ENCODE measurements at regions not wholly inside any gene's neighbourhood (a gene's known extent, or its start where the extent isn't known, plus 50 kb on each side); places are given as distances from the start of the nearest gene placed in this dataset.

DNA sequence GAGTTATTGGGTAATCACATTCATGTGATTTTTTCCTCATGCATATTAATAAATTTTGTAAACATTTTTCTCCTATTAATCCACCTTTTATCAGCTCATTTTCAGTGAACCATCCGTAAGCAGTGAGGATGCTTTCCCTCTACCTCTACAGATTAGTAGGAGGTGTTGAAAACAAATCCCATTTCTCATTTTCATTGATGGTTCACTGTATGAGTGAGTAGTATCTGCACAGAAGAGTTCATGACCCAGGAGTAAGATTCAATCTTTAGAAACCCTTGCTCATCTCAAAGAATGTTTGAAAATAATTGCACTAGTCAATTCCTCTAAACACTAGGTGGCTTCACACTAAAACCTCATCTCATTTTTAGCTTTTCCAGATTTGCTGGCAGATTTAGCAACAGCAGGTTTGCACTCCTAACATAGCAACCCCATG, 440.0 kb downstream of the HAO1 start:
- no peak overlapping the region for H3K4me2 ChIP-seq
- no peak for FAIRE-seq
- no peak for ATAC-seq
- peaks cover 4% of the 10 kb centered on the region; the same call in 1 of the 3 replicates for H3K4me1 ChIP-seq
- H3K4me3 ChIP-seq, result no peak overlapping the region
- H3K9me3 ChIP-seq, result no peaks in the 10 kb centered on the region
- 17% methylated on average over 1 of the region's 1 CpG for WGBS (ENCODE audit: missing lambda C conversion rate)
- DNase-seq (ENCODE audit: low read depth in 1 of 2, low spot score in 1 of 2), result no peak
- H3K27ac ChIP-seq, result no peak overlapping the region
- ChIA-PET POLR2A (no interaction called here), CTCF (interaction anchor here (0.7 kb wide), 1 partner anchor 391 kb away, joined by 3 read pairs; no protein-coding TSS in a partner anchor)
- TF ChIP-seq SREBF2 (IDR thresholded peaks at IDR 0.05), result no peak
- TF ChIP-seq, protein P1, sequence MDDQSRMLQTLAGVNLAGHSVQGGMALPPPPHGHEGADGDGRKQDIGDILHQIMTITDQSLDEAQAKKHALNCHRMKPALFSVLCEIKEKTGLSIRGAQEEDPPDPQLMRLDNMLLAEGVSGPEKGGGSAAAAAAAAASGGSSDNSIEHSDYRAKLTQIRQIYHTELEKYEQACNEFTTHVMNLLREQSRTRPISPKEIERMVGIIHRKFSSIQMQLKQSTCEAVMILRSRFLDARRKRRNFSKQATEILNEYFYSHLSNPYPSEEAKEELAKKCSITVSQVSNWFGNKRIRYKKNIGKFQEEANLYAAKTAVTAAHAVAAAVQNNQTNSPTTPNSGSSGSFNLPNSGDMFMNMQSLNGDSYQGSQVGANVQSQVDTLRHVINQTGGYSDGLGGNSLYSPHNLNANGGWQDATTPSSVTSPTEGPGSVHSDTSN (IDR thresholded peaks at IDR 0.05), result no peak
- TF ChIP-seq EHMT2 (IDR thresholded peaks at IDR 0.05; ENCODE audit: low read depth), result no peak
- TF ChIP-seq JUN (IDR thresholded peaks at IDR 0.05), result no peak
- no peak for TF ChIP-seq FOSB (CRISPR knock-in tag; IDR thresholded peaks at IDR 0.05)
- TF ChIP-seq FOXS1 (CRISPR knock-in tag; IDR thresholded peaks at IDR 0.05), result no peak
- TF ChIP-seq NR3C1 (IDR thresholded peaks at IDR 0.05), result no peak
- no peak for TF ChIP-seq FOSL2 (IDR thresholded peaks at IDR 0.05)
- no peak for TF ChIP-seq FOSL2 (CRISPR knock-in tag; IDR thresholded peaks at IDR 0.05)
- no peak for TF ChIP-seq E2F6 (IDR thresholded peaks at IDR 0.05; ENCODE audit: borderline replicate concordance, low read depth)
- TF ChIP-seq HOXB5 (CRISPR knock-in tag; IDR thresholded peaks at IDR 0.05), result no peak
- TF ChIP-seq HDAC2 (IDR thresholded peaks at IDR 0.05), result no peak

DNA sequence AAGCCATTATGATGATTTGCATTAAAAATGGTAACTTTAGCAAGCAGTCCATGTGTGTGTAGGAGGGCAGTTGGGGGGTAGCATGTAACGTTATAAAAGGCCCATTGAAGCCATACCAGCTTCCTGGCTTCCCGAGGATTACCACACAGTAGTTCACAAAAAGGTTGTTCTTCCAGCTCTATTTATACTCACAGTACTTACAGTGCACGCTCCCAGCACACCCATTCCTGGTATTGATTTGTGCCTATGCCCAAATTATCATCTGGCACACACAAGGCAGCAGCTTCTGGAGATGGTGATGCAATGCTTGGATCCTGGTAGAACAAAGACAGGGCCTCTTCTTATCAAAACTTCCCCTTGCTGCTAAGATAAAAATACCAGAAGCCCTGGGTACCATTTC, 436.8 kb downstream of the HAO1 start:
- TF ChIP-seq TP53 (CRISPR knock-in tag; IDR thresholded peaks at IDR 0.05) (no peak), KDM5A (IDR thresholded peaks at IDR 0.05) (no peak), ZC3H11A (IDR thresholded peaks at IDR 0.05) (no peak), NFE2L2 (conservative IDR thresholded peaks at IDR 0.05; ENCODE audit: low read length) (no peak), JUN (IDR thresholded peaks at IDR 0.05) (no peak), RARB (CRISPR knock-in tag; IDR thresholded peaks at IDR 0.05) (no peak), ESRRA (IDR thresholded peaks at IDR 0.05; ENCODE audit: borderline replicate concordance, low read length) (no peak), MAZ (IDR thresholded peaks at IDR 0.05; ENCODE audit: borderline replicate concordance, low read depth, low read length) (no peak), RAD21 (conservative IDR thresholded peaks at IDR 0.05 in 1 of 2, IDR thresholded peaks at IDR 0.05 in 1 of 2) (no peak), RFX5 (IDR thresholded peaks at IDR 0.05) (no peak), HOXA7 (CRISPR knock-in tag; IDR thresholded peaks at IDR 0.05) (no peak), NR3C1 (IDR thresholded peaks at IDR 0.05) (no peak), EP300 (IDR thresholded peaks at IDR 0.05) (no peak), PHF8 (IDR thresholded peaks at IDR 0.05; ENCODE audit: borderline replicate concordance, low read depth) (no peak), CHD4 (IDR thresholded peaks at IDR 0.05; ENCODE audit: borderline replicate concordance) (no peak), CTCF (IDR thresholded peaks at IDR 0.05) (no peak), FOXS1 (CRISPR knock-in tag; IDR thresholded peaks at IDR 0.05) (no peak)
- TF ChIP-seq, protein P1 (IDR thresholded peaks at IDR 0.05), result no peak
- TF ChIP-seq, protein P2, sequence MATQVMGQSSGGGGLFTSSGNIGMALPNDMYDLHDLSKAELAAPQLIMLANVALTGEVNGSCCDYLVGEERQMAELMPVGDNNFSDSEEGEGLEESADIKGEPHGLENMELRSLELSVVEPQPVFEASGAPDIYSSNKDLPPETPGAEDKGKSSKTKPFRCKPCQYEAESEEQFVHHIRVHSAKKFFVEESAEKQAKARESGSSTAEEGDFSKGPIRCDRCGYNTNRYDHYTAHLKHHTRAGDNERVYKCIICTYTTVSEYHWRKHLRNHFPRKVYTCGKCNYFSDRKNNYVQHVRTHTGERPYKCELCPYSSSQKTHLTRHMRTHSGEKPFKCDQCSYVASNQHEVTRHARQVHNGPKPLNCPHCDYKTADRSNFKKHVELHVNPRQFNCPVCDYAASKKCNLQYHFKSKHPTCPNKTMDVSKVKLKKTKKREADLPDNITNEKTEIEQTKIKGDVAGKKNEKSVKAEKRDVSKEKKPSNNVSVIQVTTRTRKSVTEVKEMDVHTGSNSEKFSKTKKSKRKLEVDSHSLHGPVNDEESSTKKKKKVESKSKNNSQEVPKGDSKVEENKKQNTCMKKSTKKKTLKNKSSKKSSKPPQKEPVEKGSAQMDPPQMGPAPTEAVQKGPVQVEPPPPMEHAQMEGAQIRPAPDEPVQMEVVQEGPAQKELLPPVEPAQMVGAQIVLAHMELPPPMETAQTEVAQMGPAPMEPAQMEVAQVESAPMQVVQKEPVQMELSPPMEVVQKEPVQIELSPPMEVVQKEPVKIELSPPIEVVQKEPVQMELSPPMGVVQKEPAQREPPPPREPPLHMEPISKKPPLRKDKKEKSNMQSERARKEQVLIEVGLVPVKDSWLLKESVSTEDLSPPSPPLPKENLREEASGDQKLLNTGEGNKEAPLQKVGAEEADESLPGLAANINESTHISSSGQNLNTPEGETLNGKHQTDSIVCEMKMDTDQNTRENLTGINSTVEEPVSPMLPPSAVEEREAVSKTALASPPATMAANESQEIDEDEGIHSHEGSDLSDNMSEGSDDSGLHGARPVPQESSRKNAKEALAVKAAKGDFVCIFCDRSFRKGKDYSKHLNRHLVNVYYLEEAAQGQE (IDR thresholded peaks at IDR 0.05), result no peak
- ChIA-PET POLR2A (no interaction called here), CTCF (interaction anchor here (0.5 to 0.6 kb wide), 2 partner anchors 16 to 176 kb away, joined by 3 to 6 read pairs; no protein-coding TSS in a partner anchor)
- DNase-seq (ENCODE audit: low read depth in 1 of 2, low spot score in 1 of 2), result no peak
- Histone ChIP-seq H3K9me3 (no peaks in the 10 kb centered on the region), H3K27ac (no peak overlapping the region), H3K4me1 (no peaks in the 10 kb centered on the region), H3K4me2 (no peak overlapping the region), H3K4me3 (no peak overlapping the region)
- 13% methylated on average over 3 of the region's 3 CpGs for WGBS (ENCODE audit: missing lambda C conversion rate)
- no peak for ATAC-seq
- no peak for FAIRE-seq

All from A549 (cell line).